Loucy (cell line): ENCODE measurements at regions not wholly inside any gene's neighbourhood (a gene's known extent, or its start where the extent isn't known, plus 50 kb on each side); places are given as distances from the start of the nearest gene placed in this dataset.
"Not testable (repeated sequence)": the region's sequence is repeated elsewhere in the genome, so short reads cannot be mapped to it uniquely, and the experiment has no call there.

Source experiments
- H2AFZ ChIP-seq: fragments of 200-600 bp; sonication (generic); 2 replicates; pipeline ENCODE4 v1.6.0; 2016; ENCODE audit warnings: antibody characterized with exemption, mild to moderate bottlenecking, low read length, moderate library complexity
- H3F3A ChIP-seq: fragments of 200-600 bp; 2 replicates; pipeline ENCODE4 v1.6.0; 2016; ENCODE audit warnings: antibody characterized with exemption, low read depth, mild to moderate bottlenecking
- H3K27me3 ChIP-seq: fragments of 200-600 bp; sonication (generic); 2 replicates; pipeline ENCODE4 v1.6.1; 2014; ENCODE audit warnings: low read length, mild to moderate bottlenecking; ENCODE audit not compliant: insufficient read depth, poor library complexity, severe bottlenecking
- H3K36me3 ChIP-seq: fragments of 200-600 bp; sonication (generic); 2 replicates; pipeline ENCODE4 v1.6.1; 2016; ENCODE audit warnings: low read length; ENCODE audit not compliant: insufficient read depth
- H3K4me1 ChIP-seq: fragments of 200-600 bp; sonication (generic); 2 replicates; pipeline ENCODE4 v1.5.1; 2014; ENCODE audit warnings: low read length, mild to moderate bottlenecking; ENCODE audit not compliant: insufficient read depth, poor library complexity, severe bottlenecking
- H3K4me2 ChIP-seq: fragments of 200-600 bp; sonication (generic); 2 replicates; pipeline ENCODE4 v1.6.0; 2014; ENCODE audit warnings: antibody characterized with exemption, low read length, low read depth, mild to moderate bottlenecking; ENCODE audit not compliant: poor library complexity, severe bottlenecking
- H3K4me3 ChIP-seq: fragments of 200-600 bp; sonication (generic); 2 replicates; pipeline ENCODE4 v1.5.1; 2014; ENCODE audit warnings: low read length, mild to moderate bottlenecking, mixed read lengths; ENCODE audit not compliant: poor library complexity, severe bottlenecking
- H3K79me2 ChIP-seq: fragments of 200-600 bp; sonication (generic); 2 replicates; pipeline ENCODE4 v1.6.1; 2014; ENCODE audit warnings: low read length; ENCODE audit not compliant: insufficient read depth
- H3K9ac ChIP-seq: fragments of 200-600 bp; sonication (generic); 2 replicates; pipeline ENCODE4 v1.6.0; 2014; ENCODE audit warnings: mild to moderate bottlenecking, low read depth, low read length, moderate library complexity; ENCODE audit not compliant: poor library complexity, severe bottlenecking
- H3K9me2 ChIP-seq: fragments of 200-600 bp; sonication (generic); replicated peaks from 2 replicates; pipeline ENCODE4 v1.6.1; 2016; ENCODE audit warnings: low read depth, low read length, mixed read lengths
- H3K9me3 ChIP-seq: fragments of 200-600 bp; sonication (generic); 2 replicates; pipeline ENCODE4 v1.6.1; 2014; ENCODE audit warnings: mild to moderate bottlenecking, antibody characterized with exemption, low read length, low read depth; ENCODE audit not compliant: insufficient read depth
- H4K20me1 ChIP-seq: fragments of 200-600 bp; sonication (generic); 2 replicates; pipeline ENCODE4 v1.6.0; 2014; ENCODE audit warnings: antibody characterized with exemption, low read length, mild to moderate bottlenecking; ENCODE audit not compliant: insufficient read depth, poor library complexity, severe bottlenecking
- CTCF ChIP-seq: fragments of 200-600 bp; sonication (generic); conservative IDR thresholded peaks from 2 replicates; pipeline ENCODE4 v1.5.1; 2014; ENCODE audit warnings: mild to moderate bottlenecking, antibody characterized with exemption, low read length
- EZH2phosphoT487 ChIP-seq: fragments of 200-600 bp; IDR thresholded peaks from 2 replicates; pipeline ENCODE4 v1.6.1; 2018; ENCODE audit warnings: antibody characterized with exemption, mild to moderate bottlenecking, moderate library complexity, borderline replicate concordance

- no peak overlapping the region for H3K9ac ChIP-seq
- H3F3A ChIP-seq = no peaks in the 10 kb centered on the region
- H2AFZ ChIP-seq = no peak overlapping the region
- no peaks in the 10 kb centered on the region for H3K9me2 ChIP-seq
- no peaks in the 10 kb centered on the region for H3K79me2 ChIP-seq
- H3K27me3 ChIP-seq = no peaks in the 10 kb centered on the region
- H4K20me1 ChIP-seq = no peaks in the 10 kb centered on the region
- no peaks in the 10 kb centered on the region for H3K4me1 ChIP-seq
- no peaks in the 10 kb centered on the region for H3K9me3 ChIP-seq
- TF ChIP-seq CTCF = no peak
- no peak for TF ChIP-seq EZH2phosphoT487
- no peak overlapping the region for H3K4me3 ChIP-seq
- H3K36me3 ChIP-seq = no peaks in the 10 kb centered on the region
- no peak overlapping the region for H3K4me2 ChIP-seq
These were observed 66.3 kb upstream of the TCL1B start for GRCh38 chr14:95619785-95620417.

- Histone ChIP-seq H3K9me2 (no peaks in the 10 kb centered on the region), H4K20me1 (no peaks in the 10 kb centered on the region), H3K9ac (no peak overlapping the region), H3K79me2 (no peaks in the 10 kb centered on the region), H3K4me3 (no peak overlapping the region), H3K27me3 (no peaks in the 10 kb centered on the region), H3K4me1 (no peaks in the 10 kb centered on the region), H2AFZ (no peak overlapping the region), H3K4me2 (no peak overlapping the region), H3K9me3 (no peaks in the 10 kb centered on the region), H3F3A (no peaks in the 10 kb centered on the region), H3K36me3 (no peaks in the 10 kb centered on the region)
- TF ChIP-seq CTCF (no peak), EZH2phosphoT487 (no peak)
These were observed 65.6 kb upstream of the TCL1B start for GRCh38 chr14:95620659-95621059.

GRCh38 chr14:95623195-95623594, 63.0 kb upstream of the TCL1B start:
- Histone ChIP-seq H3F3A (no peaks in the 10 kb centered on the region), H3K4me3 (no peak overlapping the region), H3K36me3 (no peaks in the 10 kb centered on the region), H3K9me2 (no peaks in the 10 kb centered on the region), H3K4me2 (no peak overlapping the region), H3K9me3 (no peaks in the 10 kb centered on the region), H2AFZ (no peak overlapping the region), H3K79me2 (no peaks in the 10 kb centered on the region), H3K27me3 (no peaks in the 10 kb centered on the region), H3K9ac (no peak overlapping the region), H4K20me1 (no peaks in the 10 kb centered on the region), H3K4me1 (no peaks in the 10 kb centered on the region)
- TF ChIP-seq EZH2phosphoT487 (no peak), CTCF (no peak)

- H3K4me3 ChIP-seq, H3K36me3 ChIP-seq, H2AFZ ChIP-seq, H3K79me2 ChIP-seq, H3K9me2 ChIP-seq, H3K27me3 ChIP-seq, H4K20me1 ChIP-seq, H3K9me3 ChIP-seq, H3K4me1 ChIP-seq, H3K9ac ChIP-seq, H3F3A ChIP-seq, H3K4me2 ChIP-seq: not testable (repeated sequence)
These were observed 60.5 kb upstream of the TCL1B start for GRCh38 chr14:95625710-95626109.
